HL-60 (cell line): ENCODE measurements at regions not wholly inside any gene's neighbourhood (a gene's known extent, or its start where the extent isn't known, plus 50 kb on each side); places are given as distances from the start of the nearest gene placed in this dataset.

Source experiments
- GABPA ChIP-seq: IDR thresholded peaks from 2 replicates; pipeline ENCODE4 v1.6.1; 2012; ENCODE audit warnings: low read depth
- POLR2AphosphoS5 ChIP-seq: IDR thresholded peaks from 2 replicates; pipeline ENCODE4 v1.6.1; 2012; ENCODE audit warnings: low read depth
- SPI1 ChIP-seq: IDR thresholded peaks from 2 replicates; pipeline ENCODE4 v1.6.1; 2012; ENCODE audit warnings: low read depth, mild to moderate bottlenecking, borderline replicate concordance
- TF ChIP-seq, protein P1 (sequence below): IDR thresholded peaks from 2 replicates; pipeline ENCODE4 v1.6.1; 2012; ENCODE audit warnings: low read depth; ENCODE audit not compliant: insufficient replicate concordance
- TF ChIP-seq, protein P2 (sequence below): IDR thresholded peaks from one replicate; pipeline ENCODE4 v1.5.1; 2011; ENCODE audit warnings: low read length, control low read depth, inconsistent platforms; ENCODE audit not compliant: insufficient read depth

DNA sequence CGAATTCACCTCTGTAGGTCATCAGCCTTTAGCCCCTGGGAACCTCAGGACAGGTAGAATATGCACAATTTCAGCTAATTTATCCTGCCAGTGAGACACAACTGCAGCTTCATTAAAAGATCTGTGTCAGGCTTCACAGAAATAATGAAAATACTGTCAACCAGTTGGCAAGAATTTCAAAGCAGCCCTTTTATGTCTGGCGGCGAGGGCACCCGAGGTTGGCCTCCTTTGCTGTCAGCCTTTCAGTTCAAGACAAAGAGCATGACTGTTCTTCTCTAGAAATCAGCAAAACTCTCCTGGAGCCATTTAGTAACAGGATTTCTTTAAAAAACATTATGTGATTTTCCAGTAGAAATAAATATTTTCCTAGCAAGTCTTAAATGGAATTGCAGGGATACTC lies 75.9 kb downstream of the BBS10 start:
- TF ChIP-seq, protein P1, sequence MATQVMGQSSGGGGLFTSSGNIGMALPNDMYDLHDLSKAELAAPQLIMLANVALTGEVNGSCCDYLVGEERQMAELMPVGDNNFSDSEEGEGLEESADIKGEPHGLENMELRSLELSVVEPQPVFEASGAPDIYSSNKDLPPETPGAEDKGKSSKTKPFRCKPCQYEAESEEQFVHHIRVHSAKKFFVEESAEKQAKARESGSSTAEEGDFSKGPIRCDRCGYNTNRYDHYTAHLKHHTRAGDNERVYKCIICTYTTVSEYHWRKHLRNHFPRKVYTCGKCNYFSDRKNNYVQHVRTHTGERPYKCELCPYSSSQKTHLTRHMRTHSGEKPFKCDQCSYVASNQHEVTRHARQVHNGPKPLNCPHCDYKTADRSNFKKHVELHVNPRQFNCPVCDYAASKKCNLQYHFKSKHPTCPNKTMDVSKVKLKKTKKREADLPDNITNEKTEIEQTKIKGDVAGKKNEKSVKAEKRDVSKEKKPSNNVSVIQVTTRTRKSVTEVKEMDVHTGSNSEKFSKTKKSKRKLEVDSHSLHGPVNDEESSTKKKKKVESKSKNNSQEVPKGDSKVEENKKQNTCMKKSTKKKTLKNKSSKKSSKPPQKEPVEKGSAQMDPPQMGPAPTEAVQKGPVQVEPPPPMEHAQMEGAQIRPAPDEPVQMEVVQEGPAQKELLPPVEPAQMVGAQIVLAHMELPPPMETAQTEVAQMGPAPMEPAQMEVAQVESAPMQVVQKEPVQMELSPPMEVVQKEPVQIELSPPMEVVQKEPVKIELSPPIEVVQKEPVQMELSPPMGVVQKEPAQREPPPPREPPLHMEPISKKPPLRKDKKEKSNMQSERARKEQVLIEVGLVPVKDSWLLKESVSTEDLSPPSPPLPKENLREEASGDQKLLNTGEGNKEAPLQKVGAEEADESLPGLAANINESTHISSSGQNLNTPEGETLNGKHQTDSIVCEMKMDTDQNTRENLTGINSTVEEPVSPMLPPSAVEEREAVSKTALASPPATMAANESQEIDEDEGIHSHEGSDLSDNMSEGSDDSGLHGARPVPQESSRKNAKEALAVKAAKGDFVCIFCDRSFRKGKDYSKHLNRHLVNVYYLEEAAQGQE: no peak
- TF ChIP-seq, protein P2, sequence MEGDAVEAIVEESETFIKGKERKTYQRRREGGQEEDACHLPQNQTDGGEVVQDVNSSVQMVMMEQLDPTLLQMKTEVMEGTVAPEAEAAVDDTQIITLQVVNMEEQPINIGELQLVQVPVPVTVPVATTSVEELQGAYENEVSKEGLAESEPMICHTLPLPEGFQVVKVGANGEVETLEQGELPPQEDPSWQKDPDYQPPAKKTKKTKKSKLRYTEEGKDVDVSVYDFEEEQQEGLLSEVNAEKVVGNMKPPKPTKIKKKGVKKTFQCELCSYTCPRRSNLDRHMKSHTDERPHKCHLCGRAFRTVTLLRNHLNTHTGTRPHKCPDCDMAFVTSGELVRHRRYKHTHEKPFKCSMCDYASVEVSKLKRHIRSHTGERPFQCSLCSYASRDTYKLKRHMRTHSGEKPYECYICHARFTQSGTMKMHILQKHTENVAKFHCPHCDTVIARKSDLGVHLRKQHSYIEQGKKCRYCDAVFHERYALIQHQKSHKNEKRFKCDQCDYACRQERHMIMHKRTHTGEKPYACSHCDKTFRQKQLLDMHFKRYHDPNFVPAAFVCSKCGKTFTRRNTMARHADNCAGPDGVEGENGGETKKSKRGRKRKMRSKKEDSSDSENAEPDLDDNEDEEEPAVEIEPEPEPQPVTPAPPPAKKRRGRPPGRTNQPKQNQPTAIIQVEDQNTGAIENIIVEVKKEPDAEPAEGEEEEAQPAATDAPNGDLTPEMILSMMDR: no peak
- TF ChIP-seq POLR2AphosphoS5 (no peak), GABPA (no peak), SPI1 (no peak)
